Osteocyte (in vitro differentiated cells): ENCODE measurements at regions not wholly inside any gene's neighbourhood (a gene's known extent, or its start where the extent isn't known, plus 50 kb on each side); places are given as distances from the start of the nearest gene placed in this dataset.
"Not testable (repeated sequence)": the region's sequence is repeated elsewhere in the genome, so short reads cannot be mapped to it uniquely, and the experiment has no call there.

Experiments
- DNase-seq: peaks from one replicate; pipeline ENCODE4 v3.0.0; 2021; ENCODE audit warnings: mixed read lengths; ENCODE audit not compliant: unreplicated experiment; ENCODE audit errors: extremely low spot score
- H3K27ac Mint-ChIP-seq: one replicate; pipeline ENCODE4 v1.8.0; 2021; ENCODE audit warnings: mild to moderate bottlenecking, mixed read lengths; ENCODE audit not compliant: unreplicated experiment
- H3K27me3 Mint-ChIP-seq: one replicate; pipeline ENCODE4 v1.8.0; 2021; ENCODE audit warnings: mixed read lengths; ENCODE audit not compliant: unreplicated experiment
- H3K36me3 Mint-ChIP-seq: one replicate; pipeline ENCODE4 v1.8.0; 2021; ENCODE audit warnings: mixed read lengths; ENCODE audit not compliant: unreplicated experiment
- H3K4me1 Mint-ChIP-seq: one replicate; pipeline ENCODE4 v1.8.0; 2021; ENCODE audit warnings: mixed read lengths; ENCODE audit not compliant: unreplicated experiment
- H3K4me3 Mint-ChIP-seq: one replicate; pipeline ENCODE4 v1.8.0; 2021; ENCODE audit warnings: mild to moderate bottlenecking, moderate library complexity, mixed read lengths; ENCODE audit not compliant: unreplicated experiment
- H3K9me3 Mint-ChIP-seq: one replicate; pipeline ENCODE4 v1.8.0; 2021; ENCODE audit warnings: mixed read lengths; ENCODE audit not compliant: unreplicated experiment
- CTCF ChIP-seq: fragments of 200-600 bp; sonication (generic); IDR thresholded peaks from 2 replicates; pipeline ENCODE4 v1.5.0; 2021; ENCODE audit warnings: antibody characterized with exemption, mild to moderate bottlenecking, moderate library complexity

- Mint-ChIP-seq H3K9me3 (no peaks in the 10 kb centered on the region), H3K36me3 (no peaks in the 10 kb centered on the region), H3K4me1 (no peaks in the 10 kb centered on the region), H3K27ac (no peak overlapping the region), H3K4me3 (no peak overlapping the region), H3K27me3 (peaks cover 5% of the 10 kb centered on the region)
- no peak for DNase-seq
- no peak for TF ChIP-seq CTCF
These were observed 91.2 kb downstream of the RCHY1 start for GRCh38 chr4:75422998-75423397.

- no peak for DNase-seq
- Mint-ChIP-seq H3K27me3 (peaks cover 16% of the 10 kb centered on the region), H3K36me3 (no peaks in the 10 kb centered on the region), H3K9me3 (peaks cover 11% of the 10 kb centered on the region), H3K4me3 (no peak overlapping the region), H3K27ac (no peak overlapping the region), H3K4me1 (no peaks in the 10 kb centered on the region)
- no peak for TF ChIP-seq CTCF
These were observed 101.5 kb downstream of the RCHY1 start for GRCh38 chr4:75412746-75413145.

- no peak overlapping the region for H3K27ac Mint-ChIP-seq
- DNase-seq: no peak
- H3K27me3 Mint-ChIP-seq: peaks cover 5% of the 10 kb centered on the region
- no peak for TF ChIP-seq CTCF
- H3K4me1 Mint-ChIP-seq: no peaks in the 10 kb centered on the region
- no peak overlapping the region for H3K4me3 Mint-ChIP-seq
- no peaks in the 10 kb centered on the region for H3K36me3 Mint-ChIP-seq
- no peaks in the 10 kb centered on the region for H3K9me3 Mint-ChIP-seq
These were observed 115.7 kb downstream of the RCHY1 start for GRCh38 chr4:75398501-75398900.

- peaks cover 13% of the 10 kb centered on the region for H3K27me3 Mint-ChIP-seq
- no peak for DNase-seq
- no peak overlapping the region for H3K27ac Mint-ChIP-seq
- H3K4me1 Mint-ChIP-seq: no peaks in the 10 kb centered on the region
- no peaks in the 10 kb centered on the region for H3K36me3 Mint-ChIP-seq
- H3K9me3 Mint-ChIP-seq: no peaks in the 10 kb centered on the region
- TF ChIP-seq CTCF: no peak
- H3K4me3 Mint-ChIP-seq: no peak overlapping the region
These were observed 122.6 kb downstream of the RCHY1 start for GRCh38 chr4:75391489-75392166.

GRCh38 chr4:75386426-75386825, 127.8 kb downstream of the RCHY1 start:
- H3K9me3 Mint-ChIP-seq, H3K36me3 Mint-ChIP-seq, H3K27me3 Mint-ChIP-seq, H3K4me1 Mint-ChIP-seq, H3K4me3 Mint-ChIP-seq, H3K27ac Mint-ChIP-seq, DNase-seq: not testable (repeated sequence)

- H3K36me3 Mint-ChIP-seq: no peaks in the 10 kb centered on the region
- no peaks in the 10 kb centered on the region for H3K9me3 Mint-ChIP-seq
- H3K4me1 Mint-ChIP-seq: no peaks in the 10 kb centered on the region
- H3K27ac Mint-ChIP-seq: no peak overlapping the region
- no peak for TF ChIP-seq CTCF
- no peaks in the 10 kb centered on the region for H3K27me3 Mint-ChIP-seq
- H3K4me3 Mint-ChIP-seq: no peak overlapping the region
- no peak for DNase-seq
These were observed 129.1 kb downstream of the RCHY1 start for GRCh38 chr4:75385106-75385505.
